GM12878 (cell line): ENCODE measurements at regions not wholly inside any gene's neighbourhood (a gene's known extent, or its start where the extent isn't known, plus 50 kb on each side); places are given as distances from the start of the nearest gene placed in this dataset.

Experiments used
- ATAC-seq: fragments of 200-7000 bp; cut with Tn5 transposase; 3 replicates; pipeline ENCODE4 v1.9.1; 2020; ENCODE audit warnings: mild to moderate bottlenecking, moderate library complexity
- BruUV-seq: library from RNA; stranded (reverse); fragments of 400-500 nt; replicated peaks from 2 replicates; lab custom pipeline; 2021; lab: Mats Ljungman, UMichigan
- CTCF ChIA-PET: fragments of 300-600 bp; sonication (Branson Sonifier 250); formaldehyde crosslinking; extraction: SDS; loops from one replicate; lab custom pipeline; 2021; ENCODE audit warnings: inconsistent platforms; lab: Yijun Ruan, JAX
- POLR2A ChIA-PET: fragments of 350-600 bp; formaldehyde crosslinking; extraction: SDS; loops from one replicate; lab custom pipeline; 2021; ENCODE audit warnings: inconsistent platforms; lab: Charles Lee
- RAD21 ChIA-PET: fragments of 300-600 bp; sonication (Branson Sonifier 250); formaldehyde crosslinking; loops from one replicate; lab custom pipeline; 2023; ENCODE audit warnings: antibody characterized with exemption; ENCODE audit not compliant: unreplicated experiment; lab: Charles Lee
- SMC1A ChIA-PET: fragments of 300-600 bp; sonication (Branson Sonifier 250); formaldehyde crosslinking; loops from one replicate; lab custom pipeline; 2023; ENCODE audit not compliant: unreplicated experiment, uncharacterized antibody; lab: Charles Lee
- DNase-seq: peaks from one replicate; pipeline ENCODE4 v3.0.0-alpha.2; 2011; ENCODE audit warnings: low read depth, low spot score
- FAIRE-seq: peaks from 3 replicates; lab custom pipeline; 2011; peaks lifted over from hg19 to GRCh38; lab: Jason Lieb, UNC
- H2AFZ ChIP-seq: 2 replicates; pipeline ENCODE4 v1.6.0; 2011; ENCODE audit warnings: low read depth, low read length, control low read depth; ENCODE audit not compliant: control insufficient read depth
- H3K27ac ChIP-seq: 2 replicates; pipeline ENCODE4 v1.5.1; 2011; ENCODE audit warnings: control low read depth; ENCODE audit not compliant: control insufficient read depth, insufficient read depth
- H3K27me3 ChIP-seq, 2 experiments: replicated peaks in 1 of 2; 2 replicates each; pipeline versions ENCODE4 v1.6.0 to v1.6.1; 2011; ENCODE audit warnings: low read length in 1 of 2; ENCODE audit not compliant: control insufficient read depth in 2 of 2, insufficient read depth in 2 of 2
- H3K36me3 ChIP-seq, 2 experiments: 2 replicates each; pipeline ENCODE4 v1.5.1; 2011; ENCODE audit warnings: low read length in 1 of 2; ENCODE audit not compliant: control insufficient read depth in 2 of 2, insufficient read depth in 2 of 2
- H3K4me1 ChIP-seq: 2 replicates; pipeline ENCODE4 v1.6.1; 2011; ENCODE audit warnings: mild to moderate bottlenecking, low read length, moderate library complexity, mixed read lengths; ENCODE audit not compliant: control insufficient read depth, insufficient read depth
- H3K4me2 ChIP-seq: 2 replicates; pipeline ENCODE4 v1.6.0; 2011; ENCODE audit warnings: control low read depth; ENCODE audit not compliant: control insufficient read depth, insufficient read depth
- H3K4me3 ChIP-seq: fragments of 200-600 bp; sonication (generic); 2 replicates; pipeline ENCODE4 v1.5.1; 2016
- H3K79me2 ChIP-seq: 2 replicates; pipeline ENCODE4 v1.6.0; 2011; ENCODE audit warnings: low read length; ENCODE audit not compliant: control insufficient read depth, insufficient read depth
- H3K9ac ChIP-seq: 2 replicates; pipeline ENCODE4 v1.8.0; 2011; ENCODE audit warnings: low read length, control low read depth, mixed read lengths; ENCODE audit not compliant: control insufficient read depth, insufficient read depth
- H3K9me3 ChIP-seq: replicated peaks from 3 replicates; pipeline ENCODE4 v1.5.1; 2011; ENCODE audit warnings: mild to moderate bottlenecking, low read length; ENCODE audit not compliant: control insufficient read depth, insufficient read depth
- H4K20me1 ChIP-seq: 2 replicates; pipeline ENCODE4 v1.6.0; 2011; ENCODE audit not compliant: control insufficient read depth, insufficient read depth
- ATF2 ChIP-seq: IDR thresholded peaks from 2 replicates; pipeline ENCODE4 v1.6.1; 2012; ENCODE audit warnings: low read length, inconsistent platforms
- BCL3 ChIP-seq: IDR thresholded peaks from 2 replicates; pipeline ENCODE4 v1.6.1; 2011; ENCODE audit warnings: borderline replicate concordance, low read depth, mild to moderate bottlenecking, moderate library complexity, low read length; ENCODE audit not compliant: insufficient read depth, poor library complexity, severe bottlenecking
- CEBPB ChIP-seq, 2 experiments: fragments of 150-350 bp in 1 of 2; IDR thresholded peaks; 2 replicates each; pipeline ENCODE4 v1.6.1; 2012 to 2014; ENCODE audit warnings: low read depth in 2 of 2, low read length in 2 of 2, borderline replicate concordance in 1 of 2, inconsistent platforms in 1 of 2
- CREB1 ChIP-seq: IDR thresholded peaks from 2 replicates; pipeline ENCODE4 v1.6.1; 2012; ENCODE audit warnings: low read depth, mild to moderate bottlenecking, inconsistent platforms
- DPF2 ChIP-seq: fragments of 450-650 bp; IDR thresholded peaks from 2 replicates; pipeline ENCODE4 v1.6.1; 2017; ENCODE audit warnings: mild to moderate bottlenecking
- ELK1 ChIP-seq: IDR thresholded peaks from 2 replicates; pipeline ENCODE4 v1.6.1; 2012; ENCODE audit warnings: low read depth, low read length, improper control_type of control experiment
- GABPA ChIP-seq: IDR thresholded peaks from 2 replicates; pipeline ENCODE4 v1.6.1; 2014; ENCODE audit warnings: antibody characterized with exemption, low read depth, mild to moderate bottlenecking, inconsistent platforms
- IRF4 ChIP-seq: IDR thresholded peaks from 2 replicates; pipeline ENCODE4 v1.6.1; 2011; ENCODE audit warnings: low read depth, low read length
- MEF2A ChIP-seq: IDR thresholded peaks from 2 replicates; pipeline ENCODE4 v1.6.1; 2011; ENCODE audit warnings: low read depth, mild to moderate bottlenecking, low read length, moderate library complexity; ENCODE audit not compliant: insufficient read depth
- MEF2B ChIP-seq: fragments of 450-650 bp; IDR thresholded peaks from 2 replicates; pipeline ENCODE4 v1.6.1; 2018; ENCODE audit warnings: mild to moderate bottlenecking, moderate library complexity; ENCODE audit not compliant: partially characterized antibody, poor library complexity, severe bottlenecking
- MTA2 ChIP-seq: fragments of 450-650 bp; IDR thresholded peaks from 2 replicates; pipeline ENCODE4 v1.6.1; 2016; ENCODE audit warnings: low read depth, mild to moderate bottlenecking, moderate library complexity
- MTA3 ChIP-seq: IDR thresholded peaks from 2 replicates; pipeline ENCODE4 v1.6.1; 2012; ENCODE audit warnings: low read length, inconsistent platforms, borderline replicate concordance
- NFYB ChIP-seq: IDR thresholded peaks from 2 replicates; pipeline ENCODE4 v1.6.1; 2011; ENCODE audit warnings: low read depth, mild to moderate bottlenecking, low read length, improper control_type of control experiment, moderate library complexity; ENCODE audit not compliant: insufficient read depth
- RAD21 ChIP-seq: IDR thresholded peaks from 2 replicates; pipeline ENCODE4 v1.6.1; 2011; ENCODE audit warnings: mild to moderate bottlenecking, low read depth, low read length, moderate library complexity; ENCODE audit not compliant: insufficient read depth
- RB1 ChIP-seq: fragments of 450-650 bp; formaldehyde crosslinking; IDR thresholded peaks from 2 replicates; pipeline ENCODE4 v1.6.1; 2017; ENCODE audit warnings: mild to moderate bottlenecking, borderline replicate concordance
- WGBS: methylation state at CpG from one replicate; pipeline ENCODE4 v1.1.6; 2016; ENCODE audit warnings: low lambda C conversion rate; ENCODE audit not compliant: insufficient replicate concordance, insufficient coverage; ENCODE audit errors: missing lambda C conversion rate; 5-methylcytosine and 5-hydroxymethylcytosine counted together
- in situ Hi-C: fragments of 300-500 bp; cut with MboI; formaldehyde crosslinking; loops from 9 replicates; pipeline ENCODE4 v1.14.3; 2018; ENCODE audit warnings: mixed read lengths
- intact Hi-C: fragments of 100-400 bp; cut with micrococcal nuclease; formaldehyde crosslinking; loops from one replicate; pipeline ENCODE4 v1.14.2; 2022; ENCODE audit not compliant: unreplicated experiment

GRCh38 chr3:145854499-145854898 is 306.5 kb downstream of the PLOD2 start:
- no peaks in the 10 kb centered on the region for H3K27me3 ChIP-seq
- ChIA-PET RAD21 (no interaction called here), CTCF (interaction anchor here (1.0 kb wide), 1 partner anchor 8 kb away, joined by 3 read pairs; no protein-coding TSS in a partner anchor)

GRCh38 chr3:145857956-145858355 is 303.0 kb downstream of the PLOD2 start:
- BruUV-seq: no TSS peak
- CTCF ChIA-PET: interaction anchor here (1.3 kb wide), 1 partner anchor 11 kb away, joined by 3 read pairs; no protein-coding TSS in a partner anchor
- TF ChIP-seq BCL3 (no peak), NFYB (no peak), ELK1 (no peak), CEBPB (IDR thresholded peaks at IDR 0.05; ENCODE audit: borderline replicate concordance in 1 of 2, low read depth in 2 of 2, low read length in 2 of 2) (0 out of 4 replicates have a peak, but pooled peaks of 1 of the 2 experiments have one; percentile 11), ATF2 (no peak), IRF4 (no peak), CREB1 (no peak), GABPA (no peak), MEF2A (no peak), MTA2 (peak; percentile 55; the same call in 1 of the 2 replicates), DPF2 (no peak)

More at GRCh38 chr3:145854499-145854898, 306.5 kb downstream of the PLOD2 start:
- no TSS peak for BruUV-seq
- TF ChIP-seq RB1 (no peak), RAD21 (no peak), MEF2B (no peak), DPF2 (no peak), MTA3 (no peak)
- in situ Hi-C loops (no loop called here), intact Hi-C loops (no loop called here)
- FAIRE-seq (no peak), ATAC-seq (no peak), DNase-seq (no peak)
- Histone ChIP-seq H3K9ac (no peak overlapping the region), H3K4me3 (no peak overlapping the region), H3K4me2 (no peak overlapping the region), H3K4me1 (no peaks in the 10 kb centered on the region), H3K27ac (no peak overlapping the region), H3K9me3 (no peaks in the 10 kb centered on the region), H2AFZ (no peak overlapping the region), H3K79me2 (no peaks in the 10 kb centered on the region), H4K20me1 (no peaks in the 10 kb centered on the region), H3K36me3 (no peaks in the 10 kb centered on the region)
- ChIA-PET POLR2A (no interaction called here), SMC1A (interaction anchor here (2.0 kb wide), 2 partner anchors 14 to 48 kb away, joined by 4 to 5 read pairs; no protein-coding TSS in a partner anchor)
- 16% methylated on average over 2 of the region's 2 CpGs for WGBS

More at GRCh38 chr3:145857956-145858355, 303.0 kb downstream of the PLOD2 start:
- Histone ChIP-seq H4K20me1 (no peaks in the 10 kb centered on the region), H3K9ac (no peak overlapping the region), H3K4me2 (no peak overlapping the region), H2AFZ (no peak overlapping the region), H3K4me1 (no peaks in the 10 kb centered on the region), H3K79me2 (no peaks in the 10 kb centered on the region), H3K36me3 (no peaks in the 10 kb centered on the region), H3K27me3 (no peaks in the 10 kb centered on the region), H3K27ac (no peak overlapping the region), H3K9me3 (no peaks in the 10 kb centered on the region), H3K4me3 (no peak overlapping the region)
- FAIRE-seq: no peak
- peak; percentile 4 for DNase-seq
- intact Hi-C loops: no loop called here
- WGBS: 0% methylated on average over 1 of the region's 1 CpG
- in situ Hi-C loops: no loop called here
- ChIA-PET RAD21 (interaction anchor here (0.8 to 1.2 kb wide), 2 partner anchors 11 to 12 kb away, joined by 3 read pairs; no protein-coding TSS in a partner anchor), SMC1A (interaction anchor here (1.0 to 4.5 kb wide), 3 partner anchors 11 to 42 kb away, joined by 4 to 25 read pairs (median 5); no protein-coding TSS in a partner anchor), POLR2A (no interaction called here)
- ATAC-seq: peak; percentile 97
